GM18873 (cell line): ENCODE measurements at regions not wholly inside any gene's neighbourhood (a gene's known extent, or its start where the extent isn't known, plus 50 kb on each side); places are given as distances from the start of the nearest gene placed in this dataset.

Source experiments
- ATAC-seq: cut with Tn5 transposase; IDR thresholded peaks from one replicate; pipeline ENCODE4 v1.9.1; 2021; ENCODE audit warnings: mild to moderate bottlenecking, moderate library complexity, moderate number of reproducible peaks; ENCODE audit not compliant: unreplicated experiment, low FRiP score

DNA sequence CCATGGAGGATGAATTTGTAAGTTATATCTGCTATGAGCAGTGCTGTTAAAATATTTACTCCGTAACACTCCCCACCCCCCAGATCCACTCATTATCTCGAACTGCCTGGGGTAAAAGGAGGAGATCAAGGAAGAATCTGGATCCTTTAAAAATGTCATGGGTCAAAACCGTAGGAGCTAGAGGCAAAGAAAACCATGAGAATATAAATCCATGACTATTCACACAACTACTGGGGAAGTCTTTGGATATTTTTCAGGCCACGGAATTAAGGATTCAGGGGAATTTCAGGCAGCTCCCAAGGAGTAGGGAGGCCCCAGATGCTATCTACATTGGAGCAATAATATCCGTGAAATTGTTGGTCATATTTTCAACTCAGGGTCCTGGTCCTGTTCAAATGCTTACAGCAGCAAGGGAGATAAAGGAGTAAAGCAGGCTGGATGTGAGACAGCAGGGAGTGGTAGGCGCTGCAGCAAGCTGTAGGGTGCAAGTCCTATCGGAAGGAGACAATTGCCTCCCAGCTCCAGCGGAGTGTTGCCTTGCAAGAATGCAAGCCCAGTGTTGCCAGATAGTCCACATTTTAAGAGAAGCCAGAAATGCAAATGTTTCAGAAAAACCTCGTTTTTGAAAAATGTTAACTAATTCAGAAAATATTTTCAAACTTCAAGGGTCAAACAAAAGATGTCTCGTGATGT is 116.2 kb upstream of the KIT start:
- no peak for ATAC-seq

DNA sequence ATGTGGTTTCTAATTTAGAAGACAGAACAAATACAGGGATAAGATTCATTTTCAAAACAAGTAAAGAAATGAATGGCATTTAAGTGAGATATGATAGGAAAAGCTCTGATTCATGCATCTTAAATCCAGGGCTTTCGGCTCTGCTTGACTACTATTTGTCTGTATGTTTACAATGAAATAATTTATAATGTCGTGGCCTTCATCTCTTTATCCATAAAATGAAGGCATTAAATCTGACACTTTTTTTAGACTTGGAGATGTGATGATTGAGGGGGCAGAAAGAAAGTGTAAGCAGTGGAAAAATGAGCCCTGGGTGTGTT is 115.7 kb upstream of the KIT start:
- ATAC-seq = no peak

DNA sequence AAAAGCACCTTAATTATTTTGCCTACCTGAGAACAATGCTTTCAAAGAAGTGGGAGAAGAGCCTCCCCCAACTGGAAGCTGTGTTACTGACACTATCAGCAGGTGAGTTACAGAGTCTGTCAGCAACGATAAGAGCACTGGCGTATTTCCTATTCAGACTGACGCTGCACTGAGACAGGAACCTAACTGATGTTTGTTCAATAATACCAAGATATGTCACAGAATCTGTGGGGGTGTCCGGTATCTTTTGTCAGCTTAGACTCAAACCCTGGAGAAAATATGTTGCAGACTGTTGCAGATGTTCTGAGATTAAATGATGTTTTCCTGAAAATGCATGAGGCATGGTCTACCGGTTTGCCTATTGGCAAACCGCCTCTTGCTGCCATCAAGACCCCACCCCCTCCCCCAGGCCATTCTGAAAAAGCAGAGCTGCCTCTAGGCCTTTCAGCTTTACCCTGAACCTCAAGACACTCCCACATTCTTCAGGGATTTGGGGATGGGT is 115.2 kb upstream of the KIT start:
- ATAC-seq = no peak

DNA sequence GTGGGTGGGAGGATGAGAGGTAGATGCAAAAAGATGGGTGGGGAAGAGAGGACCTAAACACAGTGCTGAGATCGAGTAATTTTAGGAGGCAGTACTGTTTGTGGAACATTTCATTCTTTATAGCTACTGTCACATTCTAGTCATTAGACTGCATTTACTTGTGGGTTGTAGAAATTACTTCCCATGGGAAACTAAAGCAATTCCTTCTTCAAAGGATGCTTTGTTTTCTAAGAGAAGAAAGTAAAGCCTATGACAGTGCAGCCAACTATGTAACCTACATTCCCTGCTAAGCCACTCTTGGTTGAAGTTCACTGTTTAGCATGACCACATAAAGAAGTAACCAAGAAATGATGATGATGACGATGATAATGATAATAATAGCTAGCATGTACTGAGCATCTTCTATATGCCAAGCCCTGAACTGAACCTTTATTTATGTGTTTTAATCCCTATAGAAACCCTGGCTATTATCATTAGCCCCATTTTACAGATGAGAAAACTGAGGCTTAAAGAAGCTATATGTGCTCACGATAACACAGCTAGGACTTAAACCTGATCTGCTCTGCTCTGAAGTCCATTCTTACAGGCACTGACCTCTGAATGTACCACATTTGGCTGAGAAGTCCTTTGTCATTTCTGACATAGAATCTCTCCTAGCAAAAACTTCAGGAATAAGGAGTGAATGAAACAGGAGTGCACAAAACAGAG is 114.5 kb upstream of the KIT start:
- no peak for ATAC-seq

DNA sequence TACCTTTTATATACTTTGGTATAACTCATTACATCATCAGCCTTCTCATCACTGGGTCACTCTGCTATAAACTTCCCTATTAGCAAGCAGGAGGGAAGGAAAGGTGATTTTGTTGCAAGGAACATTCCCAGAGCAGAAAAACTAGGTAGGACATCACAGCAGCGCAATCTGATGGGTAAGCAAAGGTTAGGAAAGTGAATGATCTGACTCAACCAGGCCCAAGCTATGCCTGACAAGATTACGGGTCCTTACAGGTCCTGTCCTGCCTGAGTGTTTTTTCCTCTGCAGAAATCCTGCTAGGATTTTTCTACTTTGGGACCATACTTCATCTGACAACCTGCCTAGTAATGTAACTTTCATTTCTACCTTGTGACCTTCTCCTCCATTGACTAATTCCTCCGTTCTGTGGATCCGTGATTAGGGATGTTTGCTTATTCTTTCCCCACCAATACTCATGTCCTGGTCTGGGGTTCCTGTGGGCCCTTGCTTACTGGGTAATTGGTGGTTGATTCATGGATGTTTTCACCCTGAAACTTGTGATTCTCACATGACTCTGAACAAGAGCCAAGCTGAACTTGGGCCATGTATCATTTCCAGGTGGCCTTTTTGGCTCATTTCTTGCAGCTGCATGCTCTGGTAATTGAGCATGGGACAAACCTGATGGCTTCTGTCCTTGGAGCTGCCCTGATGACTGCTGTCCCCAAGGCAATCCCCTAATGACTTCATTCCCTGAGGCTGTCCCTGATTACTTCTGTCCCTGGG is 111.9 kb upstream of the KIT start:
- ATAC-seq = no peak

DNA sequence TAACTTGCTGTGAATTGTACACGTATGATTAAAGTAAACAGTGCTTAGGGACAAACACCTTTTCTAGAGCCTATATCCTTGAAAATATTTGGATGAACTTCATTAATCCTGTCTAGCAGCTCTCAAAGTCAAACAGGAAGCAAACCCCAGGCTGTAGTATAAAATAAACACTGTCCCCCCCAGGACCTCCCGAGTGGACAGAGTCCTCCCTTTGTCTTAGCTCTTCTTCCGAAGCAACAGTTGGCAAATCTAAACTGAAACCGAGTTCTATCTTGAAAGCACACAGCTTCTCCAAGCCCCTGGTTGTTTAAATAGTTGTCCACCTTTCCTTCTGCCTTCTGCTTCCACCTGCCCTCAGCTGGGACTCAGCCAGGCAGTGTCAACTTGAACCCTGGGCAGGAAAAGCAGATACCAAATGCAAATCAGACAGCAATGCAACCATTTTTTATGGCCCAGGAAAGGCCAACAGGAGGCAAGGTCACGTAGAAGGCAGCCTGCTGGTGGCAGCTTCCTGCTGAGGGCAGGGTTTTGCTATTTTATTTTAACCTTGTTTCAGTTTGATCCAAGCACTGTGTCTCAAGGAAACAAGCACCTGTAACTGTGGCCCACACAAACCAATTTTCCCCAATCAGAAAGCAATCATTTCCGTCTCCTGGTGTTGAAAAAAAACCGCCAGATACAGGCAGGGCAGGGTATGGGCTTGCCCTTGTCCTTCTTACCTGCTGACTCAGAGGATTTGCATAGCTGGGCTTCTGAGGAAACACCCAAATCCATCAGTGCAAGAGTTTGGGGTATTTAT is 110.3 kb upstream of the KIT start:
- ATAC-seq = peak; percentile 75

DNA sequence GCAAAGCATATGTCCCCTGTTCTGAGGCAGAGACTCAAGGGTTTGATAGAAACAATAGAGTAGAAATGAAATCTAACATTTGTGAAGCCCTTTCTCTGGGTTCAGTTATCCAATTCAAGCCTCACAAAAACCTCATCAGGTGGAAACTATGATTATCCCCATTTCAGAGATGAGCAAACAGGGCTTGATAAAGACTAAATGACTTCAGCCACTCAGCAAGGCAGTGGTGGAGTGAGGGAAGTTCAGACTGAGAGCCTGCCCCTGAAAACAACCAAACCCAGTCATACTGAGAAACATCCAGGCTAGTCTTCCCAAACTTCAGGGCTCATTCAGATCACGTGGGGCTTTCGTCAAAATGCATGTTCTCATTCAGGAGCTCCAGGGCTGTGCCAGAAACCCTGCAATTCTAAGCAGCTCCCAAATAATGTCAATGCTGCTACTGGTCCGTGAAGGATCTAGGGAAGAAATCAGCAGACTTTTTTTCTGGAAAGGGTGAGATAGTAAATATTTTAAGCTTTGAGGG is 109.6 kb upstream of the KIT start:
- peak; percentile 41 for ATAC-seq

DNA sequence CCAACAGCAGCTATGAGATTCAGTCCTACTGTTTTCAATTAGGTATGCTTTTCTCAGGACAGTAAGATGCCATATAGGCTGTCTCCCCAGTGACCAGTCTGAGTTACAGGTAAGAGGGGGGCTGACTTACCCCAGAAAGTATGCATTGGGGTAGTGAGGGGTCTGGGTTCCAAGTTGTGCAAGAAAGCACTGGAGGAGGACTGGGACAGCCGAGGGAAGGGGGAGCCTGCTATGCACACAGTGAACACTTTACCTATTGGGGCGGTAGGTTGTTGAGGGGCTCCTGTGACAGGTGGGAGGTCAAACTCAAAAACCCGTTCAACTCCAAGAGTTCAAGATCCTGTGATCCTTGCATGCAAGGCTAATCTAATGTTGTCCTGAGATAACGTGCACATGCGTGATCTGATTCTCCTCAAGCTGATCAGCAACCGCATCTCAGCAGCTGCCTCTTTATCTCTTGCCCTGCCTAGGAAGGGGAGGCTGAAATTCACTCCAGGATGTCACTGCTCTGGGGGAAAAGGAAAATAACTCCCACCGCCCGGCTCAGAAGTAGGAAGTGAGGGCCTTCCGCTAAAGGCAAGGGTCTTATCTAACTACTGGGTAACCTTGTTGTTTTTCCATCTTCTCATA is 108.8 kb upstream of the KIT start:
- no peak for ATAC-seq

DNA sequence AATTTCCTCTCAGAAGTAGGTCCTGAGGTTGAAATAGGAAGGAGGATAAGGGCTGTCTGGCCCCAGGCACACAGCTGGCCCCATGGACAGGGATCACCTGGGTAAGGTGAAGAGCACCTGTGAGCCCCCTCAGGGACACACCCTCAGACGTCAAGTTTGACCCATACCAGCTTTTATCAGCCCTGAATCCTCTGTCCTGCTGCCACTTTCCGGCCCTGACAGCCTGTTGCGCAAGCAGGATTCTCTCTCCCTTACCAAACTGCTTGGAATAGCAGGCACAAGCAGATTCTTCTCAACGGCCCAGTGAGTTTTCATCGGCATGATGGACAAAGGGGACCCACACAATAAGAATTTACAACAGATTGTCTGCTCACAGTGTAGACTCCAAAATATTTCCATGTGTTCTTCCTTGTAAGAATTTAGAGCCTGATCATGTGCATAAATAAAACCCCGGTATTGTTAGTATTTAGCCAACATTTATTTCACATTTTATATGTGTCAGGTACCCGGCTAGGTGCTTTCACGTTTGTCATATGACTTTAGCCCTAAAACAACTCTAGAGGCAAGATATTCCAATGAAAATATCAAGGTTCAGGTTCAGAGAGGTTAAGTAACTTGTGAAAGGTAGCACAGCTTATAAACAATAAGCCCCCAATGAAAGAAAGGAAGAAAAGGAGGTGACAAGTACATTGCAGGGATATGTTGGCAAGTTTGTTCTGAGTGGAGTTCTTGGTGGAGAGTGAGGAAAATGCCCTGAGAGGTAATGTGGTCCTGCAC is 107.2 kb upstream of the KIT start:
- no peak for ATAC-seq

DNA sequence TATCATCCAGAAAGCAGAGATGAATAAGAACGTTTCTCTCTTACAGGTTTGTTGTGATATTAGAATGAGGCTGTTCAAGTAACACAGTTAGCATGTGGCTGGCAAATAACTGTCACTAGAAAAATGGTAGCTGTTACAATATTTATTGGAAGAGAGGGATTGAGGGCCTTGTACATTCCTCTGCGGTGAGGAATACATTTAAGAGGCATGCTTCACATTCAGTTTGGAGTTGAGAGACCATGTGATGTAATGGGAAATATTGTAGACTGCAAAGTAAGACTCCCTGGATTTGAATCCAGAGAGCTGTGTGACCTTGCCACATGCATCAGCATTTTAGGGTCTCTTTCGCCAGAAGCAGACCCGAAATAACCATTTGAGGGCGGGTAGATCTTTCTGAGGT is 104.8 kb upstream of the KIT start:
- ATAC-seq = no peak

DNA sequence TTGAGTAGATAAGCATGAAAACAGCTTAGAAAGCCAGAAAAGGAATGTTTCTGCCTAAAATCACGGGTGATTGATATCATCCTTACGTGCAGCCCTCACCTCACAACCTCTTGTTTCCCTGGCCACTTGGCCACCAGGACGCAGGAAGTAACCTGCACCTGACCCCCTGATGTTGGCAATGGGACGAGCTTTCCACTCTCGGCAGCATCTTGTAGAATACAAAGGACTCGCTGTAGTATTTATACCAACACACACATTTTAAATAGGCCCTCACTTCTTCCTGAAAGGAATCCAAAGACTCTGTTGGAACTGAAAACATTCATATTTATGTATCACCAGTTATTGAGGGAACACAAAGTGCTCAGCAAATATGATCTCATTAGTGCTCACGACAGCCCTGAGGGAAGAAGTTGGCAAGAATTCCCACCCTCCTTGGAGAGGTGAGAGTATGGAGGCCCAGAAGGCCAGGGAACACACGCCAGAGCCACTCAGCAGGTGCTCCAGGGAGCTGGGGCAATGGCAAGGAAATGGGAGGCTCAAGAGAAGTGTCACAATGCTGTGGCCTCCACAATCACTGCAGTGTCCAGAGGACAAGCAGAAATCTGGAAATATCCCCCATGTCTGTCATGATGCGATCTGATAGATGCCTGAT is 103.3 kb upstream of the KIT start:
- no peak for ATAC-seq

DNA sequence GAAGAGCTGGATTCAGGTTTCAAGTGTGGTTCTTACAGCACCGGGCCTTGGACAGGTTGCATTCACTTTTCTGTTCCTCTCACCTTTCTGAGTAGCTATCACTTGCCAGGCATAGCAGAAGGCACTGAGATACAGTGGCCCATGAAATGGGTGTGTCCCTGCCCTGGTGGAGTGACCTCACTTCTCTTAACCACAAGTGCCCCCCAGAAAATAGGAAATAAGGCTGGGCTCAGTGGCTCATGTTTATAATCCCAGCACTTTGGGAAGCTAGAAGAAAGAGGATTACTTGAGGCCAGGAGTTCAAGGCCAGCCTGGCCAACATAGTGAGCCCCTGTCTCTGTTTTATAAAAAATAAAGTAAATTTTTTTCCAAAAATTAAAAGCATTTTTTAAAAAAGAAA is 101.7 kb upstream of the KIT start:
- no peak for ATAC-seq

DNA sequence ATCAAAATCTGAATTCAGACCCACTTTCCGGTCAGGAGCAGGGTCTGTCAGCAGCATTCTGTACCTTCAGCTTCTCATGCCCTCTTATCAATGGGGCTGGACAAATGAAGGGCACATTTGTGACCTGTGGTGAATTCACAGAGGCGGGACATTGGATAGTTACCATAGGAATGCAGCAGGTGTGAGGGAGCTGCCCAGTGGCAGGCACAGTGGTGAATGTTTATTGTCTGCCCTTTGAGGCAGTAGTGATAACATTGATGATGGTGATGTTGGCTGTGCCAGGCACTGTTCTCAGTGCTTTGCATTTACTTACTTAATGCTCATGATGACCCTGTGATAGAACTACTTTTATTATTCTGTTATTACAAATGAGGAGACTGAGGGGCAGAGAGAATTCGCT is 101.2 kb upstream of the KIT start:
- ATAC-seq = no peak

DNA sequence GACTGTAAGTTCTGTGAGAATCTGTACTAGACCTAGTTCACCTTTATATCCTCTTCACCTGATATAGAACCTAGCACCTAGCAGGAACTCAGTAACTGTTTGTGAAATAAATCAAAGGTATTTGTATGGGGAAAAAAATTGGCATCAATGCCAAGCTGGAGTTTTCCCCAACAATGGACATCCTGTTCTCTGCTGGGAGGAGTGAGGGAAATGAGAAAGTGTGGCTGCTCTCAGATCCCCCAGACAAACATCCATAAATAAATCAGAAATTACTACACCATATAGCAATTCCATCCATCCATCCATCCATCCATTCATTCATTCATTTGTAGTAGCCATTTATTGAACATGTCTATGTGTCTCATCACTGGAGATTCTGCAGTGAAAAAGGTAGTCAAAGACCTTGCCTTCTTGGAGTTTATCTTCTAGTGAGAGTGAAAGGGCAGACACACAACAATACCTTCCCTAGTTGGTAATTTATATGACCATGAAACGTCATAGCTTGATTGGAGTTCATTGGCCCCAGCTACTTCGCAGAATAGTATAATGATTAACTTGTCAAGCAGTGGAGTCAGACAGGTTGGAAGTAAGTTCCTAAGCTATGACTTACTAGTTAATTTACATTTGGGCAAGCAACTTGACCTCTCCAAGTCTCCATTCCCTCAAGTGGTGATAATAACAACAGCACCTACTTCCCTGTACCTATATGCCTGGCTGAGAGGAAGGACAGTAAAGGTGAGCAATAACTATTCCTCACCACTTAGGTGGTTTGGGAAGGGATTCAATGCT is 98.7 kb upstream of the KIT start:
- no peak for ATAC-seq

DNA sequence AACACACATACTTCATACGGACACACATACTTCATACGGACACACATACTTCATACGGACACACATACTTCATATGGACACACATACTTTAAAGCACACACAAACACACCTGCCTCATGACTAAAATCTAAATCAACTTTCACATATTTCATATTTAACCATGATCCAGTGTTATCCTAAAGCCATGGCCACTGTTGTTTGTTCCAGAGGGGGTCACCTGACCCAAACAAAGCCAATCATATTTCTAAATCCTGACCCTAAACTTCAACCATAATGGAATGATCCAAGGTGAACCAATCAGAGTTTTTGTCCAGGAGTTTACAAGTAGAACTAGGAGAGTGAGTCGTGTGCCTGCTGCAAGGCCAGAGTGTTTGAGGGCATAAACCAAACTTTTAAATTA is 97.2 kb upstream of the KIT start:
- no peak for ATAC-seq

DNA sequence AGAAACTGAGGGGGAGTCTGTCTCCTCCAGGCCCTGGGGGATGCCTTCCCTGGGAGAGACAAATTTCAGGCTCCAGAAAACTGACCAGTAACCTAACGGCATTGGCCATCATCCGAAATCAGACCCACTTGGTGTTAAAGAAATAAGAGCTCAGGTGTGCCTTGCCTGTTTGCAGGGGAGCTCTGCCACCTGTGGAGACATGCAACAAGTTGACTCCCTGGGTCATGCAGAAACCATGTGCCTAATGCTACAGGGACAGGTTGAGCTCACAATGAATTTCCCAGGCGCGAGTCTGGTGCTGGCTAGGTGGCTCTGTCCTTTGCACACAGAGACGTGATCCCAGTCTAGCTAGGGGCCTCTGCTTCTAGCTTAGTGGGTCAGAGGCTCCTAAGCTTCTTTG is 95.8 kb upstream of the KIT start:
- ATAC-seq = no peak

DNA sequence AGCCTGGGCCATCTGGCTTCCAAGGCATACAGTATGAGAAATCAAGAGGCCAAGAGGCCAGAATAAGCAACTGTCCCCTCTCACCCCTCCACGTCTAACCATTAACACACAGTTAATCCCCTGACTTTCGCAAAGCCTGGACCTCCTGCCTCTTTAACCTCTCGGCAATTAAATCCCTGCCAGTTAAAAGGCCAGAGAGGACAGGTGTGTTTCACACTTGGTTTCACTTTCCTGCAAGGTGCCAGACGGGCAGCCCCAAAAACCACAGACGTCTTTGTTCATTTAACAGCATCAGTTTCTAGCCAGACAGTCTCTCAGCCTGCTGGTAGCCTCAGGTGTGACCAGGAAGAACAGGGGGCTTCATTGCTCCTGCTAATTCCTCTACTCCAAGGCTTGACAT is 91.1 kb upstream of the KIT start:
- ATAC-seq = peak; percentile 86

DNA sequence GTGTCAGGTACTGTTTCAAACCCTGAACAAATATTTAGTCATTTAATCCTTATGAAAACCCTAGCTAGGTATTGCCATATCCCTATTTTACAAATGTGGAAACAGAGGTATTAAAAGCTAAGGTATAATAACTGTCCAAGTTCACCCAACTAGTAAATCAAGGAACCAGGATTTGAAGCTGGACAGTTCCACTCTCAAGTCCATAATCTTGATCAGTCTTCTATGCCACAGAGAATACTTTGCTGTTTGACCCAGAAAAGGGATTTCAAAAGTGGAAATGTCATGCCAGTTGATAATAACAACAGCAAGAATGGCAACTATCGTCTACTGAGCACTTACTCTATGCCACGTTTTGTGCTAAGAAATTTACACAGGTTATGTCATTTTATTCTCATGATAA is 90.4 kb upstream of the KIT start:
- no peak for ATAC-seq
